NCI-H1436 (cell line): ENCODE measurements at regions not wholly inside any gene's neighbourhood (a gene's known extent, or its start where the extent isn't known, plus 50 kb on each side); places are given as distances from the start of the nearest gene placed in this dataset.

Experiments used
- DNase-seq: peaks from one replicate; lab custom pipeline; 2025; lab: John Stamatoyannopoulos, UW

DNA sequence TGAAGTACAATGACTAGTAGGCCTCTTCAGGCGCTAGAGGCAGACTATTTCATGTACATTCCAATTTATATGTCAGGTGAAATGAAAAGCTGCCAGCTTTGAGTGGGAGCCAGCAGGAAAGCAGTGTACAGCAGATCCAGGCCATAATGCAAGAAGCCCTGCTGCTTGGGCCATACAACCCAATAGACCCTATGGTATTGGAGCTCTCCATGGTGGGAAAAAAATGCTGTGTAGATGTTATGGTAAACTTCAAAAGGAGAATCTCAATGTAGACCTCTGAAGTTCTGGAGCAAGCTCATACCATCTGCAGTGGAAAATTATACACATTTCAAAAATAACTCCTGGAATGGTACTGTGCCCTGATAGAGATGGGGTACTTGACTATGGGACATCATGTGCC lies 71.5 kb upstream of the CD82 start:
- DNase-seq: no peak

DNA sequence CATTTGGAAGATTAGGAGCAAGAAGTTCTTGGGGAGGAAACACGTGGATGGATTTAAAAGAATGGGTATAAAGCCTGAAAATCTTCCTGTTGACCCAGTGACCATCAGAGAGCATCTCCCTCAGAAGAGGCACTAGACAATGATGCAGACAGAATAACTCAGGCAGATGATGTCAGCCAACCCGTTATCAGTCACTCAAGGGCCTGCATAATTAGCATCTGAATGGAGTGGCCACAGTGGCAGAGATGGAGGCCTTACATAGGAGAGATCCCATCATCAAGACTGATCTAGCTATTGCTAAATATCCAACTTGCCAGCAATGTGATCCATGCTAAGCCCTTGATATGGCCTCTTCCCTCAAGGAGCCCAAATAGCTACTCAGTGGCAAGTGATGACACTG lies 70.7 kb upstream of the CD82 start:
- DNase-seq: no peak

DNA sequence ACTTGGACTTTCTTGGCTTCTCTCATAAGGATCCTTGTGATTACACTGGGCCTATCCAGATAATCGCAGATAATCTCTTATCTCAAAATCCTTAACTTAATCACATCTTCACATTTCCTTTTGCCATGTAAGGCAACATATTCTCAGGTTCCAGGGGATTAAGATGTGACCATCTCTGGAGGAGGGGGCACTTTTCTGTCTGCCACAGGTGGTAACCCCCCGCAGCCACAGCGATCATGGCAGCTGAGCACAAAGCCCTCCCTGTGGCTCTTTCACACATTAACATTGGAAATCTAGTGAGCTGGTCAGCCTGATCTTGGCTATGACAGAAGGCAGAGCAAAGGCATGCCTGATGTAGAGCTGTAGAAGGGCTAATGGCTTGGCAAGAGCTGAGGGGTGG lies 69.1 kb upstream of the CD82 start:
- DNase-seq: no peak

DNA sequence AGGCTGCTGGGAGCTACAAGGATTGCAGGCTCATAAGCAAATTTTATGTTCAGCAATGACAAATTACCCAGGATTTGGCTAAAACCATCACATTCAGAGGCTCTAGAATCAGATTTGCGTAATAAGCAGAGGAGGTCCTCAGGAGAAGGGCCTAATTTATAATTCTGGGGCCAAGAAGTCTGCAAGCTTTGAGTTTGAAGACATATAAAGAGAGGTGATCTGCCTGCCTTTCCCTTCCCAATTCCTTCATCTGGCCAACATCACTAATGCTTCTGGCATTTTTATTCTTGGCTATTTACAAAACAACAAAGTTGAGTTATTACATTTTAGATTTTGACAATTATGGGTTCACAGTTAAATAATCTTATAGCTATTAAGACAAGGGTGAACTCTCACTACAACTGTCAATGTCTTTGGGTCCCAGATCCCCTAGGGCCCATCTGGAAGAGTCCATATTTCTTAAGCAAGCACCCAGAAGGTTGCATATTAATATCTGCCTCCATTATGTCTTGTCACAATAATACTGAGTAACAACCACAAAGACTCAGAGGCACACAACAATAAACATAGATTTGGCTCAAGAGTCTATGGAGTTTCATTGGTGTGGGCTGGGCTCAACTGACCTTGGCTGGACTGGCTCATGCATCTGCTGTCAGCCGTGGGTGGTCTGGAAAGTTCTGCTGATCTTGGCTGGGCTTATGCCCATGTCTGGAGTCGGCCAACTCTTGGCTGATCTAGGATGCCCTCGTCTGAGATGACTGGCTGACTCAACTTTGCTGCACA lies 67.2 kb upstream of the CD82 start:
- no peak for DNase-seq

DNA sequence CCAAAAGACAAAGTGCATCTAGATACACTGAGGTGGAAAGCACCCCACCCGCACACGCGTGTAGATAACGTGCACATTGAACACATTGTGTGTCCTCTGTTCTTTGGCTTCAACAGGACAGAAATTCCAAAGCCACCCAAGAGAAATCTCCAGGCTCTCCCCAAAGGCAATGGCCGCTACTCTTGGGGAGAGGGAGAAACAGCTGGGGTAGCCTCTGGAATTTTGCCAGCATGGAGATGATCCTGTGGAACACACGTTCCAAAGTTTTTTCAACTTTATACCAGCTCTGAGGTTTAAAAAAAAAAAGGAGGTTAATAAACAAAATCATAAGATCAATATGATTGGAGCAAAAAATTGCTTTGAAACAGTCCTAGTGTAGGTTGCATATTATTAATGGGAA lies 63.0 kb upstream of the CD82 start:
- DNase-seq: no peak

DNA sequence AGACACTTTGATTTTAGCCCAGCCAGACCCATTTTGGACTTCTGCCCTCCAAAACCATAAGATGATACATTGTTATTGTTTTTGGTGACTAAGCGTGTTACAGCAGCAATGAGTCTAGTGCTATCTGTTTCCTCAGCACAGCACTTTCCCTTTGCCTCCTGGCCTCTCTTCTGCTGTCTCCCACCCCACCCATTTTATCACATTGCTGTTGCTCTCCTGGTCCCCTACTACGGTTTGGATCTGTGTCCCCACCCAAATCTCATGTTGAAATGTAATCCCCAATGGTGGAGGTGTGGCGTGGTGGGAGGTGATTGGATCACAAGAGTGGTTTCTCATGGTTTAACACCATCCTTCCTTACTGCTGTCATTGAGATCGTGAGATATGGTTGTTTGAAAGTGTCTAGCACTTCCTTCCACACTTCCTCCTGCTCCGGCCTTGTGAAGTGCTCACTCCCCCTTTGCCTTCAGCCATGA lies 59.8 kb upstream of the CD82 start:
- no peak for DNase-seq

GRCh38 chr11:44506375-44507016 lies 59.0 kb upstream of the CD82 start:
- DNase-seq: no peak

GRCh38 chr11:44507491-44507890 lies 58.0 kb upstream of the CD82 start:
- DNase-seq: no peak

DNA sequence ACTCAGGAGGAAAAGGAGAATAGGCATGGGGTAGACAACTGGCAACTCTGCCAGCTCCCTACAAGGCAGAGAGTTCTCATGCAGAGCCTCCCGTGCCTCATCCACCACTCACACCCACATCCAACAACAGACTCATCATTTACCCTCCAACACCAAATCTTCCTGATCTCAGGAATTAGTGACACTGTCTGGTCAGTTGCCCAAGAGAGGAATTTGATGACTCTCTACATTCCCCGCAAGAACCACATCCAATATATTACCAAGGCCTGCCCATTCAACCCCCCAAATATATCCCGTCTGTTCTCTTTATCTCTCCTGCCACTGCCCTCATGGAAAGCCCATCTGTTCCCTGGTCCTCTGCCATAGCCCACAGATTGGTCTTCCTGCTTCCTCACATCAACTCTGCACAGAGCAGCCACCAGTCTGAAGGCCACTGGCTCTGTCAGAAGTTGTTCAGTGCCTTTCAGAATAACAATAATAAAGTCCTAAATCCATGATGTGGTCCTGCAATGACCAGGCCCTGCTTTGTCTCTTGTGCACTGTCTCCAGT lies 57.5 kb upstream of the CD82 start:
- no peak for DNase-seq

GRCh38 chr11:44509296-44509695 lies 56.2 kb upstream of the CD82 start:
- no peak for DNase-seq

GRCh38 chr11:44510372-44510771 lies 55.1 kb upstream of the CD82 start:
- no peak for DNase-seq

DNA sequence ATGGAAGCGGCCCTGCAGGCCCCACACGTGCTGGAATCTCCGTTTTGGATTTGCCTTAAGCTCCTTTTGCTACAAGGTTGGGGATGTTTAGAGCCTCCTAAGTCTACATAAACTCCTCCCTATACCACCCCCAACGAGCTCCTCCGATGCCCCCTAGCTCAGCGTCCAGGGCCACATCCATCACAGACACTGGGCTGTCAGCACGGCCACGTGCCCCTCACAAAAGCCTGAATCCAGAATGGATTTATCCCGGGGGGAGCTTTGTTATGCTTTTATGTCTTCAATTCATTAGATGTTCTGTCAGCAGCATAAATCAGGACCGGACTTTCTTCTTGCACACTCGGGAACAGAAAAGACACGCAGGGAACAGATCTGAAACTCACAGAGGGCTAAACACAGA lies 52.6 kb upstream of the CD82 start:
- no peak for DNase-seq

- DNase-seq: no peak
These were observed 50.4 kb upstream of the CD82 start for GRCh38 chr11:44515048-44515447.
